PC-9 (cell line): ENCODE measurements at regions not wholly inside any gene's neighbourhood (a gene's known extent, or its start where the extent isn't known, plus 50 kb on each side); places are given as distances from the start of the nearest gene placed in this dataset.

Experiments used
- EZH2 ChIP-seq: fragments of 200-600 bp; sonication (generic); IDR thresholded peaks from 2 replicates; pipeline ENCODE4 v1.8.0; 2017; ENCODE audit warnings: antibody characterized with exemption, low read depth
- TF ChIP-seq, protein P1 (sequence below): fragments of 200-600 bp; sonication (generic); conservative IDR thresholded peaks from 2 replicates; pipeline ENCODE4 v1.6.1; 2017; ENCODE audit warnings: mixed run types, antibody characterized with exemption, mild to moderate bottlenecking, moderate library complexity

DNA sequence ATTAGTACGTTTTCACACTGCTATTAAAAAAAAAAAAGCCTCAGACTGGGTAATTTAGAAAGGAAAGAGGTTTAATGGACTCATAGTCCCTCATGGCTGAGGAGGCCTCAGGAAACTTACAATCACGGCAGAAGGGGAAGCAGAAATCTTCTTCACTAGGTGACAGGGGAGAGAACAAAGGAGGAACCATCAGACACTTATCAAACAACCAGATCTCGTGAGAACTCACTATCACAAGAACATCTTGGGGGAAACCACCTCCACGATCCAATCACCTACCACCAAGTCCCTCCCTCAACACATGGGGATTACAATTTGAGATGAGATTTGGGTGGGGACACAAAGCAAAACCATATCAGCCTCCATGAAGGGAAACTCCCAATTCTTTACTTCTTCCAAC is 85.2 kb upstream of the MAFB start:
- TF ChIP-seq, protein P1, sequence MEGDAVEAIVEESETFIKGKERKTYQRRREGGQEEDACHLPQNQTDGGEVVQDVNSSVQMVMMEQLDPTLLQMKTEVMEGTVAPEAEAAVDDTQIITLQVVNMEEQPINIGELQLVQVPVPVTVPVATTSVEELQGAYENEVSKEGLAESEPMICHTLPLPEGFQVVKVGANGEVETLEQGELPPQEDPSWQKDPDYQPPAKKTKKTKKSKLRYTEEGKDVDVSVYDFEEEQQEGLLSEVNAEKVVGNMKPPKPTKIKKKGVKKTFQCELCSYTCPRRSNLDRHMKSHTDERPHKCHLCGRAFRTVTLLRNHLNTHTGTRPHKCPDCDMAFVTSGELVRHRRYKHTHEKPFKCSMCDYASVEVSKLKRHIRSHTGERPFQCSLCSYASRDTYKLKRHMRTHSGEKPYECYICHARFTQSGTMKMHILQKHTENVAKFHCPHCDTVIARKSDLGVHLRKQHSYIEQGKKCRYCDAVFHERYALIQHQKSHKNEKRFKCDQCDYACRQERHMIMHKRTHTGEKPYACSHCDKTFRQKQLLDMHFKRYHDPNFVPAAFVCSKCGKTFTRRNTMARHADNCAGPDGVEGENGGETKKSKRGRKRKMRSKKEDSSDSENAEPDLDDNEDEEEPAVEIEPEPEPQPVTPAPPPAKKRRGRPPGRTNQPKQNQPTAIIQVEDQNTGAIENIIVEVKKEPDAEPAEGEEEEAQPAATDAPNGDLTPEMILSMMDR = no peak
- TF ChIP-seq EZH2 = no peak
